WERI-Rb-1 (cell line): ENCODE measurements at regions not wholly inside any gene's neighbourhood (a gene's known extent, or its start where the extent isn't known, plus 50 kb on each side); places are given as distances from the start of the nearest gene placed in this dataset.

Source experiments
- DNase-seq: peaks from one replicate; pipeline ENCODE4 v3.0.0-alpha.2; 2020
- H3K27ac ChIP-seq: fragments of 250-450 bp; sonication (Bioruptor Pico); 2 replicates; pipeline ENCODE4 v1.5.1; 2020; ENCODE audit warnings: mild to moderate bottlenecking, moderate library complexity
- H3K27me3 ChIP-seq: fragments of 250-450 bp; sonication (Bioruptor Pico); 2 replicates; pipeline ENCODE4 v1.5.1; 2021; ENCODE audit warnings: mild to moderate bottlenecking, low read depth, moderate library complexity; ENCODE audit not compliant: insufficient read depth, severe bottlenecking
- H3K36me3 ChIP-seq: fragments of 250-450 bp; sonication (Bioruptor Pico); 2 replicates; pipeline ENCODE4 v1.5.1; 2020; ENCODE audit warnings: mild to moderate bottlenecking, moderate library complexity
- H3K4me3 ChIP-seq: 2 replicates; pipeline ENCODE4 v1.5.1; 2011; ENCODE audit warnings: low read depth, mild to moderate bottlenecking, control low read depth, low read length
- H3K9me3 ChIP-seq: fragments of 250-450 bp; sonication (Bioruptor Pico); 2 replicates; pipeline ENCODE4 v1.5.1; 2021; ENCODE audit warnings: mild to moderate bottlenecking, moderate library complexity; ENCODE audit not compliant: severe bottlenecking
- TF ChIP-seq, protein P1 (sequence below): IDR thresholded peaks from 2 replicates; pipeline ENCODE4 v1.5.1; 2011; ENCODE audit warnings: low read depth, mild to moderate bottlenecking, control low read depth, inconsistent platforms, low read length

DNA sequence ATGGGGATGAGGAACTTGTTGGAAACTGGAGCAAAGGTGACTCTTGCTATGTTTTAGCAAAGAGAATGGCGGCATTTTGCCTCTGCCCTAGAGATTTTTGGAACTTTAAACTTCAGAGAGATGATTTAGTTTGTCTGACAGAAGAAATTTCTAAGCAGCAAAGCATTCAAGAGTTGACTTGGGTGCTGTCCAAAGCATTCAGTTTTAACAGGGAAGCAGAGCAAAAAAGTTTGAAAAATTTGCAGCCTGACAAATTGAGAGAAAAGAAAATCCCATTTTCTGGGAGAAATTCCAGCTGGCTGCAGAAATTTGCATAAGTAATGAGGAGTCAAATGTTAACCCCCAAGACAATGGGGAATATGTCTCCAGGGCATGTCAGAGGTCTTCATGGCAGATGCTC lies 682.3 kb upstream of the ST8SIA4 start:
- TF ChIP-seq, protein P1, sequence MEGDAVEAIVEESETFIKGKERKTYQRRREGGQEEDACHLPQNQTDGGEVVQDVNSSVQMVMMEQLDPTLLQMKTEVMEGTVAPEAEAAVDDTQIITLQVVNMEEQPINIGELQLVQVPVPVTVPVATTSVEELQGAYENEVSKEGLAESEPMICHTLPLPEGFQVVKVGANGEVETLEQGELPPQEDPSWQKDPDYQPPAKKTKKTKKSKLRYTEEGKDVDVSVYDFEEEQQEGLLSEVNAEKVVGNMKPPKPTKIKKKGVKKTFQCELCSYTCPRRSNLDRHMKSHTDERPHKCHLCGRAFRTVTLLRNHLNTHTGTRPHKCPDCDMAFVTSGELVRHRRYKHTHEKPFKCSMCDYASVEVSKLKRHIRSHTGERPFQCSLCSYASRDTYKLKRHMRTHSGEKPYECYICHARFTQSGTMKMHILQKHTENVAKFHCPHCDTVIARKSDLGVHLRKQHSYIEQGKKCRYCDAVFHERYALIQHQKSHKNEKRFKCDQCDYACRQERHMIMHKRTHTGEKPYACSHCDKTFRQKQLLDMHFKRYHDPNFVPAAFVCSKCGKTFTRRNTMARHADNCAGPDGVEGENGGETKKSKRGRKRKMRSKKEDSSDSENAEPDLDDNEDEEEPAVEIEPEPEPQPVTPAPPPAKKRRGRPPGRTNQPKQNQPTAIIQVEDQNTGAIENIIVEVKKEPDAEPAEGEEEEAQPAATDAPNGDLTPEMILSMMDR: no peak
- no peak overlapping the region for H3K27ac ChIP-seq
- H3K4me3 ChIP-seq: no peak overlapping the region
- H3K36me3 ChIP-seq: no peaks in the 10 kb centered on the region
- no peak for DNase-seq
- no peaks in the 10 kb centered on the region for H3K9me3 ChIP-seq
- no peaks in the 10 kb centered on the region for H3K27me3 ChIP-seq

DNA sequence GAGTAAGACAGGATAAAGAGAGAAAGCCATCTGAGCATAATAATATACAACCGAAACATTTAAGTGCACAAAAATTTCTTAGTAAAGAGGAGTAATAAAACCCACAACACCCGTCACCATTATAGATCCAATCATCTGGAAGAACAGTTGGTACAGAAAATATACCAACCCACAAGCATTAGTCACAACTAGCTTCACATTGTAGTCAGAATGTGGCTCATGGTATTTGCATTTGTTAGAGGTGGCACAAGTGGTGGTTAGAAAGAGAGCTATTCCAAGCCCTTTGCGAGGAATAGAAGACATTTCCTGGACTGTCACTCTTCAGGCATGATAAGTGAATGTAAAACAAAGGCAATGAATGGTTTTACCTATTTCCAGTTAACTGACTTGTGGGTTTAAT lies 677.5 kb upstream of the ST8SIA4 start:
- Histone ChIP-seq H3K27me3 (no peaks in the 10 kb centered on the region), H3K27ac (no peak overlapping the region), H3K9me3 (no peaks in the 10 kb centered on the region), H3K4me3 (no peak overlapping the region), H3K36me3 (no peaks in the 10 kb centered on the region)
- TF ChIP-seq, protein P1: no peak
- DNase-seq: no peak

DNA sequence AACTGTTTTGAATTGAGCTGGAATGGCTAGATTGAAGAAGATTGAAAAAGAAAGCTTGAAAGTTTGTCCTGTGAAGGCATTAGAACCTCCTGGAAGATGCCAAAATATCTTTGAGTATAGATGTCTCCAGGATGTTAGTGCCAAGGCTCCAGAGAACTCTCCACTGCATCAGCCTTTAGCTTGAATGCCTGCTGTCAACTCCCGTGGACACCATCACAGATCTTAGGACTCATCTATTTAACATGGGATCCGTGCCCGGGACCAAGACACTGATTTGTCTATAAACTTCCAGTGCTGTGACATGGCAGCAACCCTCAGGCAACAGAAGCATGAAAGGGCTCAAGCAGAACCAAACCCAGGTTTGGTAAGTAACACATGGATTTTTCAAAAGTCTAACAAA lies 670.9 kb upstream of the ST8SIA4 start:
- no peak overlapping the region for H3K27ac ChIP-seq
- H3K36me3 ChIP-seq: no peaks in the 10 kb centered on the region
- no peaks in the 10 kb centered on the region for H3K27me3 ChIP-seq
- TF ChIP-seq, protein P1: no peak
- no peak for DNase-seq
- H3K9me3 ChIP-seq: no peaks in the 10 kb centered on the region
- no peak overlapping the region for H3K4me3 ChIP-seq

DNA sequence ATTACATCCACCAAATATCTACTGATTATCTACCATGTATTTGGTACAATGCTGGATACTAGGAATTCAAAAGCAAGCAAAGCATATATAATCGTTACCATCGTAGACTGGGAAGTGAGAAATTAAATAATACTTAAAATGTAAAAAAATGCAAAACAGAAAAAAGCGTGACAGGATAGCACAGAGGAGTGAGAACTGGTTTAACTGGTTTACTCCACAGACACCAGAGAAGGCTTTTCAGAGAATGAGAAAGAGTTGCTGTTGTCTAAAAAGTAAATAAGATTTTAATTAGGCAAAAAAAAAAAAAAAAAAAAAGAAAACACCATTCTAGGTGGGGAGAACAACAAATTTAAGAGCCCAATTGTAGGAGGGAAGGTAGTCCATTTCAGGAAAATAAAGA lies 657.9 kb upstream of the ST8SIA4 start:
- H3K27me3 ChIP-seq: no peaks in the 10 kb centered on the region
- H3K4me3 ChIP-seq: no peak overlapping the region
- TF ChIP-seq, protein P1: no peak
- DNase-seq: no peak
- no peaks in the 10 kb centered on the region for H3K9me3 ChIP-seq
- H3K27ac ChIP-seq: no peak overlapping the region
- no peaks in the 10 kb centered on the region for H3K36me3 ChIP-seq

DNA sequence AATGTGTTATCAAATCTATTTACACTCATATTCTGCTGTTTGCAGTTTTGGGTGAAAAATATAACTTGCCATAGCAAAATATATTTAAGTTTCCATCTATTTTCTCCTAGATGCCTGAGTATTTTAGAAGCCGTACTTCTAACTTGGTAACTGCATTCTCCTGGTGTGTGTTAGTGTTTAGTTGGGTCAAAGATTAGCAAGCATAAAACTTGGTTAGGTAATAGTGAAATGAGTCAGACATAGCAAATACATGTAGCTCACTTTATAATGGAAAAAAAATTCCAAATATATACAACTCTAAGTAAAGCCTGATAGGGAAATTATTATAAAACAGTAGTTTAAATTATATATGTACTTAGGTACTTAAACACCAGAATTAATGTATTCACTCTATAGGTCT lies 640.7 kb upstream of the ST8SIA4 start:
- Histone ChIP-seq H3K4me3 (no peak overlapping the region), H3K27me3 (no peaks in the 10 kb centered on the region), H3K27ac (no peak overlapping the region), H3K36me3 (no peaks in the 10 kb centered on the region), H3K9me3 (no peaks in the 10 kb centered on the region)
- TF ChIP-seq, protein P1: no peak
- no peak for DNase-seq

DNA sequence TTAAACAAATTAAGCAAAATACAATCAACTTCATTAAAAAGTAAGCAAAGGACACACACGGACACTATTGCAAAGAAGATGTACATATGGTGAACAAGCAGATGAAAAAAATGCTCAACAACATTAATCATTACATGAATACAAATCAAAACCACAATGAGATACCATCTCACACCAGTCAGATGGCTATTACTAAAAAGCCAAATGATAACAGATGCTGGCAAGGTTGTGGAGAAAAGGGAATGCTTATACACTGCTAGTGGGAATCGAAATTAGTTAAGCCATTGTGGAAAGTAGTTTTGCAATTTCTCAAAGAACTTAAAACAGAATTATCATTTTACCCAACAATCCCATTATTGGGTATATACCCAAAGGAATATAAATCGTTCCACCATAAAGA lies 636.2 kb upstream of the ST8SIA4 start:
- no peaks in the 10 kb centered on the region for H3K9me3 ChIP-seq
- H3K27me3 ChIP-seq: no peaks in the 10 kb centered on the region
- no peak overlapping the region for H3K27ac ChIP-seq
- no peak overlapping the region for H3K4me3 ChIP-seq
- no peaks in the 10 kb centered on the region for H3K36me3 ChIP-seq
- DNase-seq: no peak
- TF ChIP-seq, protein P1: no peak
